ENCODE measurements at regions not wholly inside any gene's neighbourhood (a gene's known extent, or its start where the extent isn't known, plus 50 kb on each side); places are given as distances from the start of the nearest gene placed in this dataset.

DNA sequence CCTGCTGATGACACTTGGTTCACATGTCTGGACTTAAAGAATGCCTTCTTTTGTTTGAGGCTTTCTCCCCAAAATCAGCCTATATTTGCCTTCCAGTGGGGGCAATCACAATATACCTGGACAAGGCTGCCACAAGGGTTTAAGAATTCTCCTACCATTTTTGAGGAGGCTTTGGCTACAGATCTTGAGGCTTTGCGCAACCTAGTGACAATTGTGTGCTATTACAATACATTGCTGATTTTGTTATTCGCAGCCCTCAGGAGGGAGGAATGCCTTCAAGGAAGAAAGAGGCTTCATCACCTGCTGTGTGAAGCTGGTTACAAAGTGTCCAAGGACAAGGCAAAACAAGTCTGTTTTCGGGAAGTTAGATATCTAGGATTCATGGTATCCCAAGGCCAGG lies 50.8 kb upstream of the OR4C15 start (continued):
- TF ChIP-seq MTA3 (IDR thresholded peaks at IDR 0.05; ENCODE audit: borderline replicate concordance), result no peak
- TF ChIP-seq ATF7 (IDR thresholded peaks at IDR 0.05), result no peak
- TF ChIP-seq, protein P1, sequence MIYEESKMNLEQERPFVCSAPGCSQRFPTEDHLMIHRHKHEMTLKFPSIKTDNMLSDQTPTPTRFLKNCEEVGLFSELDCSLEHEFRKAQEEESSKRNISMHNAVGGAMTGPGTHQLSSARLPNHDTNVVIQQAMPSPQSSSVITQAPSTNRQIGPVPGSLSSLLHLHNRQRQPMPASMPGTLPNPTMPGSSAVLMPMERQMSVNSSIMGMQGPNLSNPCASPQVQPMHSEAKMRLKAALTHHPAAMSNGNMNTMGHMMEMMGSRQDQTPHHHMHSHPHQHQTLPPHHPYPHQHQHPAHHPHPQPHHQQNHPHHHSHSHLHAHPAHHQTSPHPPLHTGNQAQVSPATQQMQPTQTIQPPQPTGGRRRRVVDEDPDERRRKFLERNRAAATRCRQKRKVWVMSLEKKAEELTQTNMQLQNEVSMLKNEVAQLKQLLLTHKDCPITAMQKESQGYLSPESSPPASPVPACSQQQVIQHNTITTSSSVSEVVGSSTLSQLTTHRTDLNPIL (CRISPR knock-in tag; IDR thresholded peaks at IDR 0.05), result no peak
- TF ChIP-seq TAF15 (IDR thresholded peaks at IDR 0.05; ENCODE audit: low read depth, low read length), result no peak
- no peak for TF ChIP-seq POLR2B (IDR thresholded peaks at IDR 0.05; ENCODE audit: low read depth, partially characterized antibody)
- no peak for TF ChIP-seq GABPB2 (CRISPR knock-in tag; conservative IDR thresholded peaks at IDR 0.05)
- TF ChIP-seq ZNF384 (IDR thresholded peaks at IDR 0.05; ENCODE audit: low read depth, low read length), result no peak
